Right lobe of liver (tissue), 6 donors: ENCODE measurements at regions not wholly inside any gene's neighbourhood (a gene's known extent, or its start where the extent isn't known, plus 50 kb on each side); places are given as distances from the start of the nearest gene placed in this dataset.

Experiments used
- ATAC-seq, 4 donors: fragments of 200-7000 bp; cut with Tn5 transposase; one replicate each; pipeline ENCODE4 v1.9.1; 2020; ENCODE audit warnings: mild to moderate bottlenecking in 4 of 4, moderate library complexity in 4 of 4
- DNase-seq, 3 donors: peaks; one replicate each; pipeline ENCODE4 v3.0.0-alpha.2; 2020
- H3K27ac ChIP-seq, 3 donors: fragments of 200-600 bp; one replicate each; pipeline ENCODE4 v1.8.0; 2022
- H3K27me3 ChIP-seq, 2 donors: fragments of 200-600 bp; one replicate each; pipeline ENCODE4 v1.8.0; 2022
- H3K36me3 ChIP-seq, 4 donors: fragments of 200-600 bp; sonication (generic) in 1 of 4; one replicate each; pipeline versions ENCODE4 v1.5.1 to v1.8.0; 2017 to 2022; ENCODE audit warnings: control low read depth in 1 of 4
- H3K4me1 ChIP-seq, 4 donors: fragments of 200-600 bp; sonication (generic) in 1 of 4; one replicate each; pipeline versions ENCODE4 v1.5.1 to v1.8.0; 2017 to 2022; ENCODE audit warnings: control low read depth in 1 of 4
- H3K4me3 ChIP-seq, 3 donors: fragments of 200-600 bp; one replicate each; pipeline ENCODE4 v1.8.0; 2022
- H3K9me3 ChIP-seq, 4 donors: fragments of 200-600 bp; sonication (generic) in 1 of 4; one replicate each; pipeline versions ENCODE4 v1.5.1 to v1.8.0; 2017 to 2022; ENCODE audit warnings: control low read depth in 1 of 4
- POLR2A ChIP-seq: fragments of 450-650 bp; IDR thresholded peaks from one replicate; pipeline ENCODE4 v1.6.1; 2017; ENCODE audit warnings: antibody characterized with exemption, mild to moderate bottlenecking
- WGBS: methylation state at CpG from one replicate; pipeline ENCODE4 v1.1.6; 2018; ENCODE audit warnings: low coverage, low lambda C conversion rate; ENCODE audit not compliant: insufficient coverage; ENCODE audit errors: missing lambda C conversion rate; 5-methylcytosine and 5-hydroxymethylcytosine counted together
- intact Hi-C, 2 donors: fragments of 100-400 bp; cut with DNase I; formaldehyde crosslinking; loops; one replicate each; pipeline versions ENCODE4 v1.11.2 to v1.14.1; 2022
- TF ChIP-seq, protein P1 (sequence below), 4 donors: fragments of 200-600 bp in 3 of 4; fragments of 450-650 bp in 1 of 4; IDR thresholded peaks; one replicate each; pipeline versions ENCODE4 v1.5.1 to v1.8.0; 2016 to 2022; ENCODE audit warnings: antibody characterized with exemption in 4 of 4, mild to moderate bottlenecking in 2 of 4
- donor health status: DM: no; HTN: yes; CAD: no.
- donor health status: DM: no; HTN: no; CAD: no.
- donor health status: DM: no; HTN: no; CAD: no.
- donor health status: DM: no; HTN: yes; CAD: no.
- donor health status: DM: no; HTN: yes; CAD: no.

DNA sequence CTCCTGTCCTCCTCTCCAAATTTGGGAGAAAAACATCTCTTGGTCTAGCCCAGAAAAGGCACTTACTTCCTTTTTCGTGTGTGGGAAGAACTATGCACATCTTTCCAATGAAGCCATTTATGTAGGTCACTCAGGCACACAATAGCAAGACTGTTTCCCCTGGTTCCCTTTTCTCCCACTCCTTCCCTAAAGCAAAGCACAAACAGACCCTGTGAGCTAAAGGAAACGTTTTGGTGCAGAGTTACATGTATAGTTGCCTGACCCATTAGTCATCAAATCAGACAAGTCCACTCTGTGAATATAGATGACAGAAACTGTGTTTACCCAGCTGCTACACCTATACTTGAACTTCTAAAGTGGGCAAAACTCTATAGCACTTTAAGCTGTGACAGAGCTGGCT, 474.6 kb downstream of the COL12A1 start:
- no peak for DNase-seq
- H3K27ac ChIP-seq = no peak overlapping the region
- no peaks in the 10 kb centered on the region for H3K36me3 ChIP-seq
- TF ChIP-seq, protein P1, sequence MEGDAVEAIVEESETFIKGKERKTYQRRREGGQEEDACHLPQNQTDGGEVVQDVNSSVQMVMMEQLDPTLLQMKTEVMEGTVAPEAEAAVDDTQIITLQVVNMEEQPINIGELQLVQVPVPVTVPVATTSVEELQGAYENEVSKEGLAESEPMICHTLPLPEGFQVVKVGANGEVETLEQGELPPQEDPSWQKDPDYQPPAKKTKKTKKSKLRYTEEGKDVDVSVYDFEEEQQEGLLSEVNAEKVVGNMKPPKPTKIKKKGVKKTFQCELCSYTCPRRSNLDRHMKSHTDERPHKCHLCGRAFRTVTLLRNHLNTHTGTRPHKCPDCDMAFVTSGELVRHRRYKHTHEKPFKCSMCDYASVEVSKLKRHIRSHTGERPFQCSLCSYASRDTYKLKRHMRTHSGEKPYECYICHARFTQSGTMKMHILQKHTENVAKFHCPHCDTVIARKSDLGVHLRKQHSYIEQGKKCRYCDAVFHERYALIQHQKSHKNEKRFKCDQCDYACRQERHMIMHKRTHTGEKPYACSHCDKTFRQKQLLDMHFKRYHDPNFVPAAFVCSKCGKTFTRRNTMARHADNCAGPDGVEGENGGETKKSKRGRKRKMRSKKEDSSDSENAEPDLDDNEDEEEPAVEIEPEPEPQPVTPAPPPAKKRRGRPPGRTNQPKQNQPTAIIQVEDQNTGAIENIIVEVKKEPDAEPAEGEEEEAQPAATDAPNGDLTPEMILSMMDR (IDR thresholded peaks at IDR 0.05) = no peak
- no peak for TF ChIP-seq POLR2A
- H3K9me3 ChIP-seq = no peaks in the 10 kb centered on the region
- ATAC-seq = no peak
- intact Hi-C loops = no loop called here
- 3% methylated on average over 2 of the region's 2 CpGs for WGBS
- H3K27me3 ChIP-seq = no peaks in the 10 kb centered on the region
- H3K4me1 ChIP-seq = no peaks in the 10 kb centered on the region
- H3K4me3 ChIP-seq = no peak overlapping the region

DNA sequence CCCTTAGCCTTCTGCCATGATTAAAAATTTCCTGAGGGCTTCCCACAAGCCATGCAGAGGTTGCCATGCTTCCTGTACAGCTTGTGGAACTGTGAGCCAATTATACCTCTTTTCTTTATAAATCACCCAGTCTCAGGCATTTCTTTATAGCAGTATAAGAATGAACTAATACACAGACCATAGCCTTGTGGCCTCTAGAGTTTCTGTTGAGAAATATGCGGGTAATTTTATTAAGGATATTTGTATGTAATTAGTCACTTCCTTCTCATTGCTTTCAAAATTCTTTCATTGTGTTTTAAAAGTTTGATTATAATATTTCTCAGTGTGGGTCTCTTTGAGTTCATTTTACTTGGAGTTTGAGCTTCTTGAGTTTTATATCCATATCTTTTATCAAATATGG, 484.9 kb downstream of the COL12A1 start:
- TF ChIP-seq, protein P1 (IDR thresholded peaks at IDR 0.05) = no peak
- TF ChIP-seq POLR2A = no peak
- no peaks in the 10 kb centered on the region for H3K36me3 ChIP-seq
- peaks cover 0 to 6% (median 0%) of the 10 kb centered on the region in 4 donors for H3K9me3 ChIP-seq
- DNase-seq (no peak), ATAC-seq (no peak)
- no peak overlapping the region for H3K27ac ChIP-seq
- WGBS = 90% methylated on average over 1 of the region's 1 CpG
- no peaks in the 10 kb centered on the region for H3K27me3 ChIP-seq
- no peaks in the 10 kb centered on the region for H3K4me1 ChIP-seq
- intact Hi-C loops = no loop called here
- H3K4me3 ChIP-seq = no peak overlapping the region

DNA sequence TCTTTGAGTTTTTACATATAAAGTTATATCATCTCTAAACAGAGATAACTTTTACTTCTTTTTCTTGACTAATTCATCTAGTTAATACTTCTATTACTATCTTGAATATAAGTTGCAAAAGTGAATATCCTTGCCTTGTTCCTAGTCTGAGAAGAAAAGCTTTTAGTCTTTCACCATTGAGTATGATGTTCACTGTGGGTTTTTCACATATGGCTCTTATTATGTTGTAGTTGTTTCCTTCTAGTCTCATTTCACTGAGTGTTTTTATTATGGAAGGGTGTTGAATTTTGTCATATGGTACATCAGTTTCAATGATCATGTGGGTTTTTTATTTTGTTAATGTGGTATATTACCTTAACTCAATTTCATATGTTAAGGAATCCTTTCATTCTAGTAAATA, 488.3 kb downstream of the COL12A1 start:
- intact Hi-C loops = no loop called here

DNA sequence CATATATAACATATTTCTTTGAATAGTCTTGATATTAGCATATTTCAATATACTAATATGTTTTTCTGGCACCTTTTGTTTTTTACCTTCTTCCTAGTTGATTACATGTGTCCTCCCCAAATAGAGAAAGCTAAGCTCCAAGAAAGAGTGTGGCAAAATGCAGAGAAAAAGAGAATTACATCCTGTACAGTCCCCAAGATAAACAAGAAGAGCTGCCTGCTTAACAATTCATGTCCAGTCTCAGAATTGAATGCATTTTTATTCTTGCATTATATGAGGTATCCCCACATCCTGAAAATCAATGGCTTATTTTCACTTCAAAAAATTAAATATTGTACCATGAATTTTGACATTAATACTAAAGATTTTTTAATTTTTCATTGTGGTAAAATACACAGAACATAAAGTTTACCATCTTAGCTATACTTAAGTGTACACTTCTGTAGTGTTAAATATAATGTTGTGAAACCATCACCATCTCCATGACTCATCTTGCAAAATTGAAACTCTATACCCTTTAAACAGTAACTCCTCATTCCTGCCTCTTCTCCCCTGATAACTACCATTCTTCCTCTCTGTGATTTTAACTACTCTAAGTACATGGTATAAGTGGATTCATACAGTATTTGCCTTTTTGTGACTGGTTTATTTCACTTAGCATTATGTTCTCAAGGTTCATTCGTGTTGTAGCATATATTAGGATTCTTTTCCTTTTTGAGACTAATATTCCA, 490.3 kb downstream of the COL12A1 start:
- ATAC-seq (no peak), DNase-seq (no peak)
- Histone ChIP-seq H3K27me3 (no peaks in the 10 kb centered on the region), H3K4me3 (no peak overlapping the region), H3K4me1 (no peaks in the 10 kb centered on the region), H3K9me3 (peaks cover 0 to 6% (median 0%) of the 10 kb centered on the region in 4 donors), H3K27ac (no peak overlapping the region), H3K36me3 (no peaks in the 10 kb centered on the region)
- TF ChIP-seq, protein P1 (IDR thresholded peaks at IDR 0.05) = no peak
- TF ChIP-seq POLR2A = no peak
- intact Hi-C loops = no loop called here
- 31% methylated on average over 1 of the region's 1 CpG for WGBS

More for the DNA sequence above, 488.3 kb downstream of the COL12A1 start:
- H3K36me3 ChIP-seq = no peaks in the 10 kb centered on the region
- H3K27ac ChIP-seq = no peak overlapping the region
- DNase-seq (no peak), ATAC-seq (no peak)
- peaks cover 0 to 6% (median 0%) of the 10 kb centered on the region in 4 donors for H3K9me3 ChIP-seq
- H3K4me1 ChIP-seq = no peaks in the 10 kb centered on the region
- H3K27me3 ChIP-seq = no peaks in the 10 kb centered on the region
- H3K4me3 ChIP-seq = no peak overlapping the region
- no peak for TF ChIP-seq POLR2A
- TF ChIP-seq, protein P1 (IDR thresholded peaks at IDR 0.05) = no peak

DNA sequence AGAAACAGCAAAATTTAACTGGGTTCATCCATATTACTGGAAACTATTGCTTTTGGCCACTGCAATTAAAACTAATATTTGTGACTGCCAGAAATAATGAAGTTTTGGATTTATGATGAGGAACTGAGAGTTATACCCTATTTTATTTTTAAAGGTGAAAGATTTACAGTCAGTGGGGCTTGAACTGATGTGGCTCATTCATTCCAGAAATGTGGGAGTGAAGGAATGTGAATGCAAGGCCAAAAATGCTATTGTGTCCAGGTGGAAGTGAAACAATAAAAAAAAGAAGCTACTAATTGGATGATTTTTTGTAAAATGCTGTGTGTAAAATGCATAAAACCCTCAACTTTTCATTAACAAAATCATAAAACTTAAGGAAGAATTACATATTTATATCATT, 491.9 kb downstream of the COL12A1 start:
- Histone ChIP-seq H3K4me3 (no peak overlapping the region), H3K4me1 (no peaks in the 10 kb centered on the region), H3K36me3 (no peaks in the 10 kb centered on the region), H3K27me3 (no peaks in the 10 kb centered on the region), H3K9me3 (peaks cover 0 to 6% (median 0%) of the 10 kb centered on the region in 4 donors), H3K27ac (no peak overlapping the region)
- intact Hi-C loops = no loop called here
- ATAC-seq (no peak), DNase-seq (no peak)
- TF ChIP-seq POLR2A = no peak
- TF ChIP-seq, protein P1 (IDR thresholded peaks at IDR 0.05) = no peak
